NCI-H2196 (cell line): ENCODE measurements at regions not wholly inside any gene's neighbourhood (a gene's known extent, or its start where the extent isn't known, plus 50 kb on each side); places are given as distances from the start of the nearest gene placed in this dataset.

Experiments
- DNase-seq: peaks from one replicate; lab custom pipeline; 2025; ENCODE audit not compliant: unreplicated experiment; lab: John Stamatoyannopoulos, UW

GRCh38 chr1:23615852-23616251 lies 56.6 kb upstream of the ID3 start:
- DNase-seq = no peak

GRCh38 chr1:23615423-23615822 lies 56.1 kb upstream of the ID3 start:
- no peak for DNase-seq

DNA sequence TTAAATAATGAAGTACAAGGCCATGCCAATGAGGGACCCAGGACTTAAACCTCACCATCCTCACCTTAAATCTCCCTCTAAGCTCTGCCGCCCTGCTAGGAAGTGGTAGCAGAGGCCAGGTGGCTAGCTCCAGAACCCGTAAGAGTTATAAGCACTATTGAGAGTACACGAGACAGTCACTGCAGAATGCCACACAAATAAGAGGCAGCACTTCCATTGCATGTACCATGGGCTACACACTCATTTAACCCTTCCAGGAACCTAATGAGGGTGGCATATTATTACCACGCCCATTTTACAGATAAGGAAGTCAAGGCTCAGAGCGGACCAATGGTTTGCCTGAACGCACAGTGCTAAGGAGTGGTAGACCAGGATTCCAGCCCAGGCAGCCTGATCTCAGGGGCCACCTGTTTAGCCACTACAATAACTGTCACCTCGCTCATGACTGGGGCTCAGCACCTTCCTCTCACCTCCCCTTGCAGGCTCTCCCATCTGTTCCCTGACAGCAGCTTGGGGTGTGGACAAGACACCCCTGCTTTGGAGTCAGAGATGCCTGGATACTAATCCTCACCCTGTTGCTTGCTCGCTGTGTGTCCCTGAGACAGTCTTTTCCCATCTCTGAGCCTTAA lies 54.8 kb upstream of the ID3 start:
- no peak for DNase-seq

GRCh38 chr1:23613191-23614031 lies 54.1 kb upstream of the ID3 start:
- no peak for DNase-seq

- DNase-seq = no peak
Observed at GRCh38 chr1:23611601-23612327, 52.5 kb upstream of the ID3 start.

GRCh38 chr1:23610677-23611076 lies 51.4 kb upstream of the ID3 start:
- DNase-seq = no peak

- no peak for DNase-seq
Observed at GRCh38 chr1:23609971-23610370, 50.7 kb upstream of the ID3 start.
